ENCODE measurements at regions not wholly inside any gene's neighbourhood (a gene's known extent, or its start where the extent isn't known, plus 50 kb on each side); places are given as distances from the start of the nearest gene placed in this dataset.

DNA sequence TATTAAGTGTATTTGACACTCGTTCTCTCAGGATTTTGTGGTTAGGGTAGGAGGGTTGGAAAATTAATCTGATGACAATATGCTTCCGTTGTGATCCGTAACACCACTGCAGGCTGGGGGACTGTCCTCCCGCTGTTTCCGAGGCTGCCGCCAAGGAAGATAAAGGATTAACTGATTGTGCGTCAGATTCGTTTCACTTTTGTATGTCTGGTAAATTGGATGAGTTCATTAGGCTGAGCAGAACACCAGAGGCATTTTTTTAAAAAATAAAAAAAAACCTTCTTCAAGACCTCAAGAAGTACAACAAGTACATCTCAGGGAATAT, 486.7 kb upstream of the SALL1 start:
- Histone ChIP-seq H3K4me2 (ENCODE audit: insufficient read depth, low read length) (no peak overlapping the region), H2AFZ (ENCODE audit: low read depth, low read length) (no peak overlapping the region), H3K27me3 (ENCODE audit: control insufficient read depth in 2 of 2, insufficient read depth in 2 of 2, low read length in 2 of 2) (no peaks in the 10 kb centered on the region), H3K79me2 (ENCODE audit: control insufficient read depth, insufficient read depth, low read length) (no peaks in the 10 kb centered on the region), H3K9me3 (replicated peaks; ENCODE audit: control insufficient read depth, insufficient read depth, low read length) (no peaks in the 10 kb centered on the region), H4K20me1 (replicated peaks; ENCODE audit: control insufficient read depth, extremely low read depth, insufficient read depth, low read length) (no peaks in the 10 kb centered on the region), H3K4me3 (replicated peaks in 1 of 3; ENCODE audit: insufficient read depth in 1 of 3, low read depth in 1 of 3, low read length in 3 of 3) (no peak overlapping the region), H3K9ac (replicated peaks; ENCODE audit: extremely low read depth, insufficient read depth, low read length) (no peak overlapping the region), H3K27ac (ENCODE audit: insufficient read depth, low read depth, low read length) (no peak overlapping the region), H3K4me1 (ENCODE audit: control insufficient read depth, extremely low read depth, insufficient read depth, low read length) (no peaks in the 10 kb centered on the region), H3K9me1 (replicated peaks; ENCODE audit: control insufficient read depth, extremely low read depth, insufficient read depth, low read length) (no peaks in the 10 kb centered on the region), H3K36me3 (ENCODE audit: control insufficient read depth in 2 of 2, extremely low read depth in 1 of 2, insufficient read depth in 2 of 2, low read length in 2 of 2) (no peaks in the 10 kb centered on the region)
- ChIA-PET CTCF (interaction anchor here (1.1 kb wide), 1 partner anchor 10 kb away, joined by 4 read pairs; no protein-coding TSS in a partner anchor), POLR2A (no interaction called here)
- FAIRE-seq (no peak), DNase-seq (ENCODE audit: low read depth, low spot score) (no peak)
- TF ChIP-seq, protein P1, sequence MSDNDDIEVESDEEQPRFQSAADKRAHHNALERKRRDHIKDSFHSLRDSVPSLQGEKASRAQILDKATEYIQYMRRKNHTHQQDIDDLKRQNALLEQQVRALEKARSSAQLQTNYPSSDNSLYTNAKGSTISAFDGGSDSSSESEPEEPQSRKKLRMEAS (IDR thresholded peaks at IDR 0.05; ENCODE audit: insufficient read depth, insufficient read length): no peak
- dilution Hi-C loops (cut with MboI; ENCODE audit: extremely low pct_ligation_motif_present, low sequenced_read_pairs): no loop called here
- no TSS peak for BruUV-seq (replicated peaks)
- intact Hi-C loops (cut with micrococcal nuclease): no loop called here

GRCh38 chr16:51636920-51637769, 486.1 kb upstream of the SALL1 start:
- FAIRE-seq (no peak), DNase-seq (ENCODE audit: low read depth, low spot score) (no peak)
- Histone ChIP-seq H3K9me3 (replicated peaks; ENCODE audit: control insufficient read depth, insufficient read depth, low read length) (no peaks in the 10 kb centered on the region), H3K4me3 (replicated peaks in 1 of 3; ENCODE audit: insufficient read depth in 1 of 3, low read depth in 1 of 3, low read length in 3 of 3) (no peak overlapping the region), H3K4me2 (ENCODE audit: insufficient read depth, low read length) (no peak overlapping the region), H4K20me1 (replicated peaks; ENCODE audit: control insufficient read depth, extremely low read depth, insufficient read depth, low read length) (no peaks in the 10 kb centered on the region), H3K9ac (replicated peaks; ENCODE audit: extremely low read depth, insufficient read depth, low read length) (no peak overlapping the region), H3K4me1 (ENCODE audit: control insufficient read depth, extremely low read depth, insufficient read depth, low read length) (no peaks in the 10 kb centered on the region), H2AFZ (ENCODE audit: low read depth, low read length) (no peak overlapping the region), H3K36me3 (ENCODE audit: control insufficient read depth in 2 of 2, extremely low read depth in 1 of 2, insufficient read depth in 2 of 2, low read length in 2 of 2) (no peaks in the 10 kb centered on the region), H3K27ac (ENCODE audit: insufficient read depth, low read depth, low read length) (no peak overlapping the region), H3K9me1 (replicated peaks; ENCODE audit: control insufficient read depth, extremely low read depth, insufficient read depth, low read length) (no peaks in the 10 kb centered on the region), H3K79me2 (ENCODE audit: control insufficient read depth, insufficient read depth, low read length) (no peaks in the 10 kb centered on the region), H3K27me3 (ENCODE audit: control insufficient read depth in 2 of 2, insufficient read depth in 2 of 2, low read length in 2 of 2) (no peaks in the 10 kb centered on the region)
- TF ChIP-seq, protein P1 (IDR thresholded peaks at IDR 0.05; ENCODE audit: insufficient read depth, insufficient read length): no peak
- TF ChIP-seq FOS (IDR thresholded peaks at IDR 0.05; ENCODE audit: borderline replicate concordance, insufficient read depth, low read length): no peak
- TF ChIP-seq, protein P2, sequence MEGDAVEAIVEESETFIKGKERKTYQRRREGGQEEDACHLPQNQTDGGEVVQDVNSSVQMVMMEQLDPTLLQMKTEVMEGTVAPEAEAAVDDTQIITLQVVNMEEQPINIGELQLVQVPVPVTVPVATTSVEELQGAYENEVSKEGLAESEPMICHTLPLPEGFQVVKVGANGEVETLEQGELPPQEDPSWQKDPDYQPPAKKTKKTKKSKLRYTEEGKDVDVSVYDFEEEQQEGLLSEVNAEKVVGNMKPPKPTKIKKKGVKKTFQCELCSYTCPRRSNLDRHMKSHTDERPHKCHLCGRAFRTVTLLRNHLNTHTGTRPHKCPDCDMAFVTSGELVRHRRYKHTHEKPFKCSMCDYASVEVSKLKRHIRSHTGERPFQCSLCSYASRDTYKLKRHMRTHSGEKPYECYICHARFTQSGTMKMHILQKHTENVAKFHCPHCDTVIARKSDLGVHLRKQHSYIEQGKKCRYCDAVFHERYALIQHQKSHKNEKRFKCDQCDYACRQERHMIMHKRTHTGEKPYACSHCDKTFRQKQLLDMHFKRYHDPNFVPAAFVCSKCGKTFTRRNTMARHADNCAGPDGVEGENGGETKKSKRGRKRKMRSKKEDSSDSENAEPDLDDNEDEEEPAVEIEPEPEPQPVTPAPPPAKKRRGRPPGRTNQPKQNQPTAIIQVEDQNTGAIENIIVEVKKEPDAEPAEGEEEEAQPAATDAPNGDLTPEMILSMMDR (IDR thresholded peaks at IDR 0.05; ENCODE audit: extremely low read depth in 1 of 2, insufficient read depth in 1 of 2, low read depth in 1 of 2, low read length in 2 of 2): no peak
- TF ChIP-seq JUN (IDR thresholded peaks at IDR 0.05; ENCODE audit: borderline replicate concordance, insufficient read depth, insufficient read length, low read depth): no peak
- TF ChIP-seq EZH2 (IDR thresholded peaks at IDR 0.05; ENCODE audit: borderline replicate concordance, low read depth, low read length, severe bottlenecking): no peak
- no peak for TF ChIP-seq POLR2AphosphoS5 (IDR thresholded peaks at IDR 0.05; ENCODE audit: insufficient read depth, low read depth, low read length)
- no peak for TF ChIP-seq MYC (IDR thresholded peaks at IDR 0.05; ENCODE audit: low read depth, low read length)
- no peak for TF ChIP-seq POLR2A (IDR thresholded peaks at IDR 0.05; ENCODE audit: low read depth, low read length)
- TF ChIP-seq GATA2 (IDR thresholded peaks at IDR 0.05; ENCODE audit: insufficient read depth, insufficient read length, low read depth, low read length): no peak
- no TSS peak for BruUV-seq (replicated peaks)
- POLR2A ChIA-PET: no interaction called here
- dilution Hi-C loops (cut with MboI; ENCODE audit: extremely low pct_ligation_motif_present, low sequenced_read_pairs) (no loop called here), intact Hi-C loops (cut with micrococcal nuclease) (no loop called here)
- CTCF ChIA-PET: no interaction called here

Measured in endothelial cell of umbilical vein (primary cell).